ENCODE measurements at regions not wholly inside any gene's neighbourhood (a gene's known extent, or its start where the extent isn't known, plus 50 kb on each side); places are given as distances from the start of the nearest gene placed in this dataset.
"Not testable (repeated sequence)": the region's sequence is repeated elsewhere in the genome, so short reads cannot be mapped to it uniquely, and the experiment has no call there.

DNA sequence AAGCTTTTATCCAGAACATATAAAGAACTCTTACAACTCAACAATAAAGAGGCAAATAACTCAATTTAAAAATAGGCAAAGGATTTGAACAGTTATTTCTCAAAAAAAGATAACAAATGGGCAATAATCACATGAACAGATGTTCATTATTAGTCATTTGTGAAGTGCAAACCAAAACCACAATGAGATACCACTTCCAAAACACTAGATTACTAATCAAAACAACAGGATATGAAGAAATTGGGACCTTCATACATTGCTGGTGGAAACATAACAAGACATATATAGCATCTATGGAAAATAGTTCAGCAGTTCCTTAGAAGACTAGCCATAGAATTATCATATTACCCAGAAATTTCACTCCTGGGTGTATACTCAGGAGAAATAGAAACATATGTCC is 224.6 kb downstream of the FBXO8 start:
- TF ChIP-seq, protein P1, sequence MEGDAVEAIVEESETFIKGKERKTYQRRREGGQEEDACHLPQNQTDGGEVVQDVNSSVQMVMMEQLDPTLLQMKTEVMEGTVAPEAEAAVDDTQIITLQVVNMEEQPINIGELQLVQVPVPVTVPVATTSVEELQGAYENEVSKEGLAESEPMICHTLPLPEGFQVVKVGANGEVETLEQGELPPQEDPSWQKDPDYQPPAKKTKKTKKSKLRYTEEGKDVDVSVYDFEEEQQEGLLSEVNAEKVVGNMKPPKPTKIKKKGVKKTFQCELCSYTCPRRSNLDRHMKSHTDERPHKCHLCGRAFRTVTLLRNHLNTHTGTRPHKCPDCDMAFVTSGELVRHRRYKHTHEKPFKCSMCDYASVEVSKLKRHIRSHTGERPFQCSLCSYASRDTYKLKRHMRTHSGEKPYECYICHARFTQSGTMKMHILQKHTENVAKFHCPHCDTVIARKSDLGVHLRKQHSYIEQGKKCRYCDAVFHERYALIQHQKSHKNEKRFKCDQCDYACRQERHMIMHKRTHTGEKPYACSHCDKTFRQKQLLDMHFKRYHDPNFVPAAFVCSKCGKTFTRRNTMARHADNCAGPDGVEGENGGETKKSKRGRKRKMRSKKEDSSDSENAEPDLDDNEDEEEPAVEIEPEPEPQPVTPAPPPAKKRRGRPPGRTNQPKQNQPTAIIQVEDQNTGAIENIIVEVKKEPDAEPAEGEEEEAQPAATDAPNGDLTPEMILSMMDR (IDR thresholded peaks at IDR 0.05), result no peak
- no peak for TF ChIP-seq EP300 (IDR thresholded peaks at IDR 0.05)
- no peak for TF ChIP-seq POLR2A (IDR thresholded peaks at IDR 0.05)
- no peak overlapping the region for H3K4me3 ChIP-seq
- no peak overlapping the region for H3K27ac ChIP-seq
- H3K4me1 ChIP-seq (ENCODE audit: insufficient read depth), result no peaks in the 10 kb centered on the region
- no peaks in the 10 kb centered on the region for H3K9me3 ChIP-seq
- intact Hi-C loops (cut with DNase I), result no loop called here
- DNase-seq, result no peak
- no peaks in the 10 kb centered on the region for H3K36me3 ChIP-seq
- no peaks in the 10 kb centered on the region for H3K27me3 ChIP-seq

DNA sequence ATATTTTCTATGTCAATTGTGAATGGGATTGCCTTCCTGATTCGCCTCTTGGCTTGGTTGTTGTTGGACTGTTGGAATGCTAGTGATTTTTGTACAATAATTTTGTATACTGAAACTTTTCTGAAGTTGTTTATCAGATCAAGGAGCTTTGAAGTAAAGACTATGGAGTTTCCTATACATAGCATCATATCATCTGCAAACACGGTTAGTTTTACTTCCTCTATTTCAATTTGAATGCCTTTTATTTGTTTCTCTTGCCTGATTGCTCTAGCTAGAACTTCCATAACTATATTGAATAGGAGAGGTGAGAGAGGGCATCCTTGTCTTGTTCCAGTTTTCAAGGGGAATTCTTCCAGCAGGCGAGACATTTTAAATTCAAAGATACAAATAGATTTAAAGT is 226.5 kb downstream of the FBXO8 start:
- WGBS, 3 donors, result 54 to 85% (median 85%) methylated on average over 3 of the region's 3 CpGs
- intact Hi-C loops (cut with DNase I), result no loop called here

DNA sequence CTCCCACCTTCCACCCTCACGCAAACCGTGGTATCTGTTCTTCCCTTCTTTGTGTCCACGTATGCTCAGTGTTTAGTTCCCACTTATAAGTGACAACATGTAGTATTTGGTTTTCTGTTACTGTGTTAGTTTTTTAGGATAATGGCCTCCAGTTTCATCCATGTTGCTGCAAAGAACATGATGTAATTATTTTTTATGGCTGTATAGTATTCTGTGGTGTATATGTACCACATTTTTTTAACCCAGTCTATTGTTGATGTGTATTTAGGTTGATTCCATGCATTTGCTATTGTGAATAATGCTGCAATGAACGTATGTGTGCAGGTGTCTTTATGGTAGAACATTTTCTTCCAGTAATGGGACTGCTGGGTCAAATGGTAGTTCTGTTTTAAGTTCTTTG is 228.1 kb downstream of the FBXO8 start:
- H3K4me1 ChIP-seq (ENCODE audit: insufficient read depth), result no peaks in the 10 kb centered on the region
- H3K27me3 ChIP-seq, result no peaks in the 10 kb centered on the region
- DNase-seq, result no peak
- 93 to 98% (median 96%) methylated on average over 4 of the region's 4 CpGs for WGBS, 3 donors
- intact Hi-C loops (cut with DNase I), result no loop called here
- no peak overlapping the region for H3K4me3 ChIP-seq
- H3K36me3 ChIP-seq, result no peaks in the 10 kb centered on the region
- no peaks in the 10 kb centered on the region for H3K9me3 ChIP-seq
- H3K27ac ChIP-seq, result no peak overlapping the region
- no peak for TF ChIP-seq EP300 (IDR thresholded peaks at IDR 0.05)
- TF ChIP-seq, protein P1 (IDR thresholded peaks at IDR 0.05), result no peak
- TF ChIP-seq POLR2A (IDR thresholded peaks at IDR 0.05), result no peak

More for the DNA sequence above, 226.5 kb downstream of the FBXO8 start:
- Histone ChIP-seq H3K4me1 (ENCODE audit: insufficient read depth) (no peaks in the 10 kb centered on the region), H3K27me3 (no peaks in the 10 kb centered on the region), H3K9me3 (no peaks in the 10 kb centered on the region), H3K36me3 (no peaks in the 10 kb centered on the region), H3K27ac (no peak overlapping the region), H3K4me3 (no peak overlapping the region)
- no peak for TF ChIP-seq POLR2A (IDR thresholded peaks at IDR 0.05)
- TF ChIP-seq EP300 (IDR thresholded peaks at IDR 0.05), result no peak
- TF ChIP-seq, protein P1 (IDR thresholded peaks at IDR 0.05), result no peak
- DNase-seq, result no peak

DNA sequence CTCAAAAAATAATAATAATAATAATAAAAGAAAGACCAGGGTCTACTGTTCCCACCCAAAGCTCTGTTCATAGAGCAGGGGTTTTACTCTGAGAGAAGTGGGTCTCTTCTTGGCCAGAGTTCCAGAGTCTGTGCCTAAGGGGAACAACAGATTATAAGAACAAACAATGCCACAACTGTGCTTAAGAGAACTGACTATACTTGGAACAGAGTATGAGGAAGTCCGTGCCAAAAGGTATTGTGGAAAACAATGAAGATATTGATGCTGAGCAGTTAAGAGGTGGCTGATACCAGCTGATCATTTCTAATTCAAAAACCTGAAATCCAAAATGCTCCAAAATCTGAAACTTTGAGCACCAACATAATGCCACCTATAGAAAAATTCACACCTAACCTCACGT is 229.6 kb downstream of the FBXO8 start:
- no peak for DNase-seq
- intact Hi-C loops (cut with DNase I), result no loop called here
- Histone ChIP-seq H3K27ac (no peak overlapping the region), H3K36me3 (no peaks in the 10 kb centered on the region), H3K9me3 (no peaks in the 10 kb centered on the region), H3K4me1 (ENCODE audit: insufficient read depth) (no peaks in the 10 kb centered on the region), H3K4me3 (no peak overlapping the region), H3K27me3 (no peaks in the 10 kb centered on the region)
- TF ChIP-seq, protein P1 (IDR thresholded peaks at IDR 0.05), result no peak
- no peak for TF ChIP-seq POLR2A (IDR thresholded peaks at IDR 0.05)
- TF ChIP-seq EP300 (IDR thresholded peaks at IDR 0.05), result no peak
- WGBS, 3 donors, result 90 to 95% (median 91%) methylated on average over 2 of the region's 2 CpGs

DNA sequence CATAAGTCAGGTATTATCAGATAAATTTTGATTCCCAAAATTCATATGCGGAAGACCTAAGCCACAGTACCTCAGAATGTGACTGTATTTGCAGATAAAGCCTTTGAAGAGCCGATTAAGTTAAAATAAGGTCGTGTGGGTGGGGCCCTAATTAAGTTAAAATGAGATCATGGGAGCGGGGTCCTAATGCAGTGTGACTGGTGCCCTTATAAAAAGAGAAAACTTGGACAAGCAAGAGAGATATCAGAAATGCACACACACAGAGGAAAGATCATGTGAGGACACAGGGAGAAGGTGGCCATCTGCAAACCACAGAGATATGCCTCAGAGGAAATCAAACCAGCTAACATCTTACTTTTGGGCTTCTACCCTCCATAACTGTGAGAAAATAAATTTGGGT is 236.1 kb downstream of the FBXO8 start:
- 48 to 56% (median 49%) methylated on average over 4 of the region's 4 CpGs for WGBS, 3 donors
- Histone ChIP-seq H3K36me3 (no peaks in the 10 kb centered on the region), H3K4me1 (ENCODE audit: insufficient read depth) (no peaks in the 10 kb centered on the region), H3K4me3 (no peak overlapping the region), H3K9me3 (no peaks in the 10 kb centered on the region), H3K27ac (no peak overlapping the region), H3K27me3 (no peaks in the 10 kb centered on the region)
- TF ChIP-seq EP300 (IDR thresholded peaks at IDR 0.05) (no peak), POLR2A (IDR thresholded peaks at IDR 0.05) (no peak)
- TF ChIP-seq, protein P1 (IDR thresholded peaks at IDR 0.05), result no peak
- DNase-seq, result no peak
- intact Hi-C loops (cut with DNase I), result no loop called here

DNA sequence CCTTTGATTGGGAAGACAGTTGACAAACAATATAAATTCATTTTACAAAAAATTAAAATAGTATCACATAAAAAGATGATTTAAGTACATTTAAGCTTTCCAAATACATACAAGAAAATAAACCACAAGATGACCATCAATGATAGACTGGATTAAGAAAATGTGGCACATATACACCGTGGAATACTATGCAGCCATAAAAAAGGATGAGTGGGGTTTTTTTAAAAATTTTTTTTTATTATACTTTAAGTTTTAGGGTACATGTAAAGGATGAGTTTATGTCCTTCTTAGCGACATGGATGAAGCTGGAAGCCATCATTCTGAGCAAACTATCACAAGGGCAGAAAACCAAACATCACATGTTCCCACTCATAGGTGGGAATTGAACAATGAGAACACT is 237.6 kb downstream of the FBXO8 start:
- H3K4me1 ChIP-seq (ENCODE audit: insufficient read depth); H3K36me3 ChIP-seq; H3K4me3 ChIP-seq; intact Hi-C loops (cut with DNase I); H3K27me3 ChIP-seq; DNase-seq; H3K9me3 ChIP-seq; H3K27ac ChIP-seq: not testable (repeated sequence)
- WGBS, 3 donors, result 91 to 93% (median 93%) methylated on average over 2 of the region's 2 CpGs
